Neural progenitor cell (in vitro differentiated cells): ENCODE measurements at regions not wholly inside any gene's neighbourhood (a gene's known extent, or its start where the extent isn't known, plus 50 kb on each side); places are given as distances from the start of the nearest gene placed in this dataset.
A peak's percentile ranks its signal among the peaks of the same experiment; 100 is the strongest.

Experiments used
- DNase-seq: peaks from one replicate; pipeline ENCODE4 v3.0.0-alpha.2; 2016; ENCODE audit warnings: low spot score
- H2AFZ ChIP-seq: fragments of 200-600 bp; sonication (generic); replicated peaks from 2 replicates; pipeline ENCODE4 v1.6.1; 2016; ENCODE audit warnings: antibody characterized with exemption
- H3F3A ChIP-seq: fragments of 200-600 bp; sonication (generic); 2 replicates; pipeline ENCODE4 v1.6.1; 2016; ENCODE audit warnings: antibody characterized with exemption, low read depth
- H3K27ac ChIP-seq: fragments of 200-600 bp; sonication (generic); 2 replicates; pipeline ENCODE4 v1.5.1; 2016; ENCODE audit warnings: mild to moderate bottlenecking
- H3K27me3 ChIP-seq: fragments of 200-600 bp; sonication (generic); 2 replicates; pipeline ENCODE4 v1.6.1; 2016; ENCODE audit warnings: mild to moderate bottlenecking, moderate library complexity
- H3K36me3 ChIP-seq: fragments of 200-600 bp; sonication (generic); 2 replicates; pipeline ENCODE4 v1.5.1; 2016
- H3K4me1 ChIP-seq: fragments of 200-600 bp; sonication (generic); 2 replicates; pipeline ENCODE4 v1.6.1; 2016; ENCODE audit warnings: mixed run types
- H3K4me2 ChIP-seq: fragments of 200-600 bp; sonication (generic); 2 replicates; pipeline ENCODE4 v1.6.1; 2016
- H3K4me3 ChIP-seq: fragments of 200-600 bp; sonication (generic); 2 replicates; pipeline ENCODE4 v1.5.1; 2016
- H3K79me2 ChIP-seq: fragments of 200-600 bp; sonication (generic); 2 replicates; pipeline ENCODE4 v1.6.1; 2016; ENCODE audit warnings: low read depth
- H3K9ac ChIP-seq: fragments of 200-600 bp; sonication (generic); 2 replicates; pipeline ENCODE4 v1.6.1; 2016
- H3K9me3 ChIP-seq: fragments of 200-600 bp; sonication (generic); 2 replicates; pipeline ENCODE4 v1.5.1; 2016; ENCODE audit warnings: low read depth
- H4K20me1 ChIP-seq: fragments of 200-600 bp; sonication (generic); 2 replicates; pipeline ENCODE4 v1.6.1; 2016; ENCODE audit warnings: low read depth
- H3K27ac Mint-ChIP-seq: 3 replicates; pipeline ENCODE4 v1.8.0; 2021; ENCODE audit warnings: mixed read lengths
- H3K27me3 Mint-ChIP-seq: 2 replicates; pipeline ENCODE4 v1.8.0; 2022; ENCODE audit warnings: low read depth, mild to moderate bottlenecking, inconsistent platforms, moderate library complexity, mixed read lengths; ENCODE audit not compliant: insufficient read depth
- H3K36me3 Mint-ChIP-seq: 3 replicates; pipeline ENCODE4 v1.8.0; 2021; ENCODE audit warnings: mixed read lengths
- H3K4me1 Mint-ChIP-seq: 3 replicates; pipeline ENCODE4 v1.8.0; 2021; ENCODE audit warnings: mixed read lengths
- H3K4me3 Mint-ChIP-seq: 3 replicates; pipeline ENCODE4 v1.8.0; 2021; ENCODE audit warnings: mild to moderate bottlenecking, moderate library complexity, mixed read lengths
- H3K9me3 Mint-ChIP-seq: 3 replicates; pipeline ENCODE4 v1.8.0; 2020; ENCODE audit warnings: mixed read lengths
- EZH2 ChIP-seq: fragments of 200-600 bp; sonication (generic); IDR thresholded peaks from 2 replicates; pipeline ENCODE4 v1.6.1; 2017; ENCODE audit warnings: antibody characterized with exemption, mild to moderate bottlenecking, moderate library complexity
- EZH2phosphoT487 ChIP-seq: fragments of 200-600 bp; sonication (generic); IDR thresholded peaks from 2 replicates; pipeline ENCODE4 v1.6.1; 2017; ENCODE audit warnings: antibody characterized with exemption
- TF ChIP-seq, protein P1 (sequence below): fragments of 200-600 bp; sonication (generic); IDR thresholded peaks from 2 replicates; pipeline ENCODE4 v1.5.1; 2017; ENCODE audit warnings: antibody characterized with exemption, mild to moderate bottlenecking

DNA sequence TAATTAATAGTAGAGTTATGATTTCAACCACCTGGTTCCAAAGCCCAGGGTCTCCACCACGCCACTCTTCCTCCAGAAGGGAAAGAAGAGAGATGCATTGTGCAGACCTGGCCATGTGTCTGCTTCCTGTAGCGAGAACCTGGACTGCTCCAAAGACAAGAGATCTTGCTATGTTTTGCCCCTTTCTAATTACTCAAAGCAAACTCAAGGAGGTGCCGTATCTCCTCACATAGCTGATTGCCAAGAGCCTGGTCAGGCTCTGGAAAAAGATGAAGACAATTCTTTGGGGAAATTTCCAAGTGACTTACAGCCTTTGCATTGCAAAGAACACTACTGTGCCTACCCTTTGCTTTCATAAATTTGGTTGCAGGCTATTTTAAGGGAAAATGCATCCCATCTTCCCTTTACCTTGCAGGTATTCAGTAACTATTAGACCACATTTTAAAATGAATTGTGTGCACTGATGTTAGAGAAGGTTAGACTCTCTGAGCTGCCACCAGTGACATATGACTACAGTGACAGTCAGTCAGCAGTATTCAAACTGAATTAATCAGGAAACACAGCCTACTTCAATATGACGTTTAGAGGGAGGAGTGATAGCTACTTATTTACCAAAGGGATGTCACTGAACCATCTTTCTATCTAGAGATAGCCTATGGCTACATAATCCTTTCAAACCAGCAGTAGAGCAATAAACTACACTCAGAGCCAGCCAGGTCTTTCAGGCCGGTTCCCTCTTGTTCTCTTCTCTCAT is 842.1 kb upstream of the FANCL start:
- Histone ChIP-seq H3K9me3 (no peaks in the 10 kb centered on the region), H3K36me3 (no peaks in the 10 kb centered on the region), H3K27me3 (no peaks in the 10 kb centered on the region), H3K4me2 (no peak overlapping the region), H3K79me2 (no peaks in the 10 kb centered on the region), H2AFZ (no peak overlapping the region), H3K9ac (no peak overlapping the region), H4K20me1 (no peaks in the 10 kb centered on the region), H3K4me3 (no peak overlapping the region), H3F3A (no peaks in the 10 kb centered on the region), H3K4me1 (no peaks in the 10 kb centered on the region), H3K27ac (no peak overlapping the region)
- H3K9me3 Mint-ChIP-seq: no peaks in the 10 kb centered on the region
- H3K36me3 Mint-ChIP-seq: no peaks in the 10 kb centered on the region
- TF ChIP-seq, protein P1, sequence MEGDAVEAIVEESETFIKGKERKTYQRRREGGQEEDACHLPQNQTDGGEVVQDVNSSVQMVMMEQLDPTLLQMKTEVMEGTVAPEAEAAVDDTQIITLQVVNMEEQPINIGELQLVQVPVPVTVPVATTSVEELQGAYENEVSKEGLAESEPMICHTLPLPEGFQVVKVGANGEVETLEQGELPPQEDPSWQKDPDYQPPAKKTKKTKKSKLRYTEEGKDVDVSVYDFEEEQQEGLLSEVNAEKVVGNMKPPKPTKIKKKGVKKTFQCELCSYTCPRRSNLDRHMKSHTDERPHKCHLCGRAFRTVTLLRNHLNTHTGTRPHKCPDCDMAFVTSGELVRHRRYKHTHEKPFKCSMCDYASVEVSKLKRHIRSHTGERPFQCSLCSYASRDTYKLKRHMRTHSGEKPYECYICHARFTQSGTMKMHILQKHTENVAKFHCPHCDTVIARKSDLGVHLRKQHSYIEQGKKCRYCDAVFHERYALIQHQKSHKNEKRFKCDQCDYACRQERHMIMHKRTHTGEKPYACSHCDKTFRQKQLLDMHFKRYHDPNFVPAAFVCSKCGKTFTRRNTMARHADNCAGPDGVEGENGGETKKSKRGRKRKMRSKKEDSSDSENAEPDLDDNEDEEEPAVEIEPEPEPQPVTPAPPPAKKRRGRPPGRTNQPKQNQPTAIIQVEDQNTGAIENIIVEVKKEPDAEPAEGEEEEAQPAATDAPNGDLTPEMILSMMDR: peak; percentile 24
- TF ChIP-seq EZH2: no peak
- no peak for TF ChIP-seq EZH2phosphoT487
- H3K27me3 Mint-ChIP-seq: peaks cover 3% of the 10 kb centered on the region
- no peak overlapping the region for H3K4me3 Mint-ChIP-seq
- DNase-seq: no peak
- peaks cover 2% of the 10 kb centered on the region for H3K4me1 Mint-ChIP-seq
- H3K27ac Mint-ChIP-seq: no peak overlapping the region

- Histone ChIP-seq H3K4me2 (no peak overlapping the region), H2AFZ (no peak overlapping the region), H3K4me3 (no peak overlapping the region), H3K27ac (no peak overlapping the region), H3K79me2 (no peaks in the 10 kb centered on the region), H3K9me3 (no peaks in the 10 kb centered on the region), H3K9ac (no peak overlapping the region), H4K20me1 (no peaks in the 10 kb centered on the region), H3K36me3 (no peaks in the 10 kb centered on the region), H3F3A (no peaks in the 10 kb centered on the region), H3K27me3 (no peaks in the 10 kb centered on the region), H3K4me1 (no peaks in the 10 kb centered on the region)
- no peak for TF ChIP-seq EZH2
- no peak for TF ChIP-seq EZH2phosphoT487
- TF ChIP-seq, protein P1: no peak
- DNase-seq: no peak
- Mint-ChIP-seq H3K4me3 (no peak overlapping the region), H3K9me3 (no peaks in the 10 kb centered on the region), H3K36me3 (no peaks in the 10 kb centered on the region), H3K27ac (no peak overlapping the region), H3K4me1 (peaks cover 2% of the 10 kb centered on the region), H3K27me3 (peaks cover 3% of the 10 kb centered on the region)
These were observed 841.5 kb upstream of the FANCL start for GRCh38 chr2:59082657-59083056.

DNA sequence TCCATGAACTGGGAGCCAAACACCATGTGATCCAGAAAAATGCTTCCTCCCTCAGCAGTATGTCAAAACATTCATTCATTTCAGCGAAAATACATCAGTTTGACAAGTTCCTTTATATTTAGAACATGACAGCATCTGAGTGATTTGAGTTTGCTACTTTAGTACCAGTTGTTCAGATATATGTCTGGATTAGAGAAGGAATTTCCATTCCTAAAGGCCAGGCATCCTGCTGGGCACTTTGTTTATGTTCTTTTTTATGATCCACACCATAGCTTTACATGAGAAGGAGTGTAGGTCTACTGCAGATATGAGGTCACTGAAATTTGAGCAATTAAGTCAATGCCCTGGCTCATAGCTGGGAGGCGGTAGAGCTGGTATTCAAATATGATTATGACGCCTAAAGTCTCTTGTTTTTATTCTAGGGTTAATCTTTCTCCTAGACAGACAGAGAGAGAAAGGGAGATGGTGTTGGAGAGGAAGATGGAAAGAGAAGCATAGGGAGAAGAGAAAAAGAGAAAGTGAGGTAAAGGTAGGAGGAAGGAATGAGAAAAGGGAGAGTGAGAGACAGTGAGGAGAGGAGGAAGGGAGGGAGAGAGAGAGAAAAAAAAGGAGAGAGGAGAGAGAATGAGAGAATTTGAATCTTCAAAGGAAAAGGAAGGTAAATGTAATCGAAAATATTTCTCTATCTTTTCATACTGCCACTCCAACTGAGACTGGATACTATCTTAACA is 839.5 kb upstream of the FANCL start:
- Mint-ChIP-seq H3K4me3 (no peak overlapping the region), H3K27ac (no peak overlapping the region), H3K27me3 (peaks cover 3% of the 10 kb centered on the region), H3K4me1 (peaks cover 2% of the 10 kb centered on the region), H3K36me3 (no peaks in the 10 kb centered on the region), H3K9me3 (no peaks in the 10 kb centered on the region)
- H3K36me3 ChIP-seq: no peaks in the 10 kb centered on the region
- H3K4me3 ChIP-seq: no peak overlapping the region
- no peaks in the 10 kb centered on the region for H4K20me1 ChIP-seq
- TF ChIP-seq, protein P1: no peak
- no peak for TF ChIP-seq EZH2
- DNase-seq: no peak
- no peak overlapping the region for H3K27ac ChIP-seq
- H3K9ac ChIP-seq: no peak overlapping the region
- H3K9me3 ChIP-seq: no peaks in the 10 kb centered on the region
- H3K79me2 ChIP-seq: no peaks in the 10 kb centered on the region
- H2AFZ ChIP-seq: no peak overlapping the region
- no peak overlapping the region for H3K4me2 ChIP-seq
- no peaks in the 10 kb centered on the region for H3K4me1 ChIP-seq
- no peaks in the 10 kb centered on the region for H3K27me3 ChIP-seq
- no peaks in the 10 kb centered on the region for H3F3A ChIP-seq
